WERI-Rb-1 (cell line): ENCODE measurements at regions not wholly inside any gene's neighbourhood (a gene's known extent, or its start where the extent isn't known, plus 50 kb on each side); places are given as distances from the start of the nearest gene placed in this dataset.

Source experiments
- DNase-seq: peaks from one replicate; pipeline ENCODE4 v3.0.0-alpha.2; 2020
- H3K27ac ChIP-seq: fragments of 250-450 bp; sonication (Bioruptor Pico); 2 replicates; pipeline ENCODE4 v1.5.1; 2020; ENCODE audit warnings: mild to moderate bottlenecking, moderate library complexity
- H3K27me3 ChIP-seq: fragments of 250-450 bp; sonication (Bioruptor Pico); 2 replicates; pipeline ENCODE4 v1.5.1; 2021; ENCODE audit warnings: mild to moderate bottlenecking, low read depth, moderate library complexity; ENCODE audit not compliant: insufficient read depth, severe bottlenecking
- H3K36me3 ChIP-seq: fragments of 250-450 bp; sonication (Bioruptor Pico); 2 replicates; pipeline ENCODE4 v1.5.1; 2020; ENCODE audit warnings: mild to moderate bottlenecking, moderate library complexity
- H3K4me3 ChIP-seq: 2 replicates; pipeline ENCODE4 v1.5.1; 2011; ENCODE audit warnings: low read depth, mild to moderate bottlenecking, control low read depth, low read length
- H3K9me3 ChIP-seq: fragments of 250-450 bp; sonication (Bioruptor Pico); 2 replicates; pipeline ENCODE4 v1.5.1; 2021; ENCODE audit warnings: mild to moderate bottlenecking, moderate library complexity; ENCODE audit not compliant: severe bottlenecking
- CTCF ChIP-seq: IDR thresholded peaks from 2 replicates; pipeline ENCODE4 v1.5.1; 2011; ENCODE audit warnings: low read depth, mild to moderate bottlenecking, control low read depth, inconsistent platforms, low read length

GRCh38 chr13:50724438-50724837 lies 119.1 kb downstream of the DLEU7 start:
- no peak for TF ChIP-seq CTCF
- H3K4me3 ChIP-seq = no peak overlapping the region
- no peak for DNase-seq
- H3K27ac ChIP-seq = no peak overlapping the region
- H3K27me3 ChIP-seq = no peaks in the 10 kb centered on the region
- no peaks in the 10 kb centered on the region for H3K36me3 ChIP-seq
- no peaks in the 10 kb centered on the region for H3K9me3 ChIP-seq

- Histone ChIP-seq H3K4me3 (no peak overlapping the region), H3K36me3 (no peaks in the 10 kb centered on the region), H3K9me3 (no peaks in the 10 kb centered on the region), H3K27ac (no peak overlapping the region), H3K27me3 (no peaks in the 10 kb centered on the region)
- no peak for TF ChIP-seq CTCF
- DNase-seq = no peak
These were observed 118.6 kb downstream of the DLEU7 start for GRCh38 chr13:50724913-50725312.

GRCh38 chr13:50726164-50726563 lies 117.3 kb downstream of the DLEU7 start:
- Histone ChIP-seq H3K4me3 (no peak overlapping the region), H3K27ac (no peak overlapping the region), H3K9me3 (no peaks in the 10 kb centered on the region), H3K36me3 (no peaks in the 10 kb centered on the region), H3K27me3 (no peaks in the 10 kb centered on the region)
- no peak for DNase-seq
- no peak for TF ChIP-seq CTCF

- Histone ChIP-seq H3K9me3 (no peaks in the 10 kb centered on the region), H3K4me3 (no peak overlapping the region), H3K36me3 (no peaks in the 10 kb centered on the region), H3K27me3 (no peaks in the 10 kb centered on the region), H3K27ac (no peak overlapping the region)
- no peak for DNase-seq
- TF ChIP-seq CTCF = no peak
These were observed 114.3 kb downstream of the DLEU7 start for GRCh38 chr13:50729177-50729576.

- no peak for TF ChIP-seq CTCF
- H3K27me3 ChIP-seq = no peaks in the 10 kb centered on the region
- DNase-seq = no peak
- H3K4me3 ChIP-seq = no peak overlapping the region
- no peak overlapping the region for H3K27ac ChIP-seq
- H3K9me3 ChIP-seq = no peaks in the 10 kb centered on the region
- no peaks in the 10 kb centered on the region for H3K36me3 ChIP-seq
These were observed 112.8 kb downstream of the DLEU7 start for GRCh38 chr13:50730496-50731351.

GRCh38 chr13:50731400-50731799 lies 112.1 kb downstream of the DLEU7 start:
- Histone ChIP-seq H3K9me3 (no peaks in the 10 kb centered on the region), H3K27me3 (no peaks in the 10 kb centered on the region), H3K4me3 (no peak overlapping the region), H3K27ac (no peak overlapping the region), H3K36me3 (no peaks in the 10 kb centered on the region)
- no peak for DNase-seq
- TF ChIP-seq CTCF = no peak
